HG03558 (cell line): ENCODE measurements at regions not wholly inside any gene's neighbourhood (a gene's known extent, or its start where the extent isn't known, plus 50 kb on each side); places are given as distances from the start of the nearest gene placed in this dataset.

Experiments
- ATAC-seq: cut with Tn5 transposase; IDR thresholded peaks from one replicate; pipeline ENCODE4 v1.9.1; 2021; ENCODE audit warnings: moderate number of reproducible peaks; ENCODE audit not compliant: unreplicated experiment; ENCODE audit errors: extremely low read depth

DNA sequence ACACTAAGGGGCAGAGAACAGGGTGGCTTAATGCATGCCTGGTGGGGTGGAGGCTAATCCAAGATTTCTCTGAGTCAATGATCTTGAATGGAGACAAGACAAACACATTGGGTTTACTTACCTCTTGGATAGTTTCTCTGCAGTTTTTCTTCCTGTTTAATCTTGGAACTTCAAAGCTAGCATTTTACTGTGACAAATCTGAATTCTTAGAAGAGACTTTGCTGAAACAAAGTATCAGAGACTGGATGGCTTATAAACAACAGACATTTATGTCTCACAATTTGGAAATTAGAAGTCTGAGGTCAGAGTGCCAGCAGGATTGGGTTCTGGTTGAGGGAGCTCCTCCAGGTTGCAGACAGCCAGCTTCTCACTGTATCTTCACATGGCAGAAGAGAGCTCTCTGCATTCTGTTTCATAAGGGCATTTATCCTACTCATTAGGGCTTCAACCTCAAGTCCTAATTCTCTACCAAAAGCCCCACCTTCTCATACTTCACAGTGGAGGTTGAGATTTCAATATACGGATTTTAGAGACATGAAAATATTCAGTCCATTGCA lies 921.8 kb downstream of the VRK1 start:
- ATAC-seq = no peak

GRCh38 chr14:97719931-97720330 lies 922.7 kb downstream of the VRK1 start:
- ATAC-seq = no peak

GRCh38 chr14:97723351-97723750 lies 926.2 kb downstream of the VRK1 start:
- ATAC-seq = no peak

- no peak for ATAC-seq
Measured at GRCh38 chr14:97723819-97724218, 926.6 kb downstream of the VRK1 start.

DNA sequence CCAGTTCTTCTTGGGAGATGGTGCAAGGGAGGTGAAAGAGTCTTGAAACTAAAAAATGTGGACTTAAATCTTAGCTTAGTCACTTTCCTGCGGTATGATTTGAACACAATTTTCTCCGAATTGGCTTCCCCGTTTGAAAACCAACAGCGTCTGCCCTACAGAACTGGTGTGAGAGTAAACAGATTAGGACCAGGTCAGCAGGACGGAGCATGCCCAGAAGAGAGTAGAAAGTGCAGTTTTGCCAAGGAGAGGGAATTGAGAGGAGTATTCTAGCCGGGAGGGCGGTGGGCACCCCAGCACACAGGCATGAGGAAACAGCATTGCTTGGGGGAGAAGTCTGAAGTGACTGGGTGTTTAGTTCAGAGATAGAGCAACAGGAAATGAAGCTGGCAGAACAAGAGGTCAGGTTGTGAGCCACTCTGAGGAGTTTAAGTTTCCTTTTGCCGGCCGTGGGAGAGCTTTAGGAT lies 927.1 kb downstream of the VRK1 start:
- no peak for ATAC-seq

DNA sequence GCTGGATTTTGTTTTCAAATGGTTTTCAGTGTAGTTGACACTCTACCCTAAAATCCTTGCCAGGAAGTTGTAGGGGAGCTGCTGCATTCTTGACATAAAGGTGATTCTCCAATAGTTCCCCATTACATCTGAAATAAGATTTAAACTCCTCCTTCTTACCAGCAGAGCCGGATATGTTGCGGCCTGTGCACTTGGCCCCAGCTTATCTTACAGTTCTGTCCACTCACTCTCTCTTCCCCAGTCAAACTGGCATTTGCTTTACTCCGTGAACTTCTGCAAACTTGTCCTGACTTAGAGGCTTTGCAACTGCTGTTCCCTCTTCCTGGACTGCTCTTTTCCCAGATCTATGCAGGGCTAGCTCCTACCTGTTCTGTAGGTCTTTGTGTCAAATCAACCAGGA lies 929.5 kb downstream of the VRK1 start:
- ATAC-seq = no peak

GRCh38 chr14:97730706-97731105 lies 933.5 kb downstream of the VRK1 start:
- ATAC-seq = no peak

DNA sequence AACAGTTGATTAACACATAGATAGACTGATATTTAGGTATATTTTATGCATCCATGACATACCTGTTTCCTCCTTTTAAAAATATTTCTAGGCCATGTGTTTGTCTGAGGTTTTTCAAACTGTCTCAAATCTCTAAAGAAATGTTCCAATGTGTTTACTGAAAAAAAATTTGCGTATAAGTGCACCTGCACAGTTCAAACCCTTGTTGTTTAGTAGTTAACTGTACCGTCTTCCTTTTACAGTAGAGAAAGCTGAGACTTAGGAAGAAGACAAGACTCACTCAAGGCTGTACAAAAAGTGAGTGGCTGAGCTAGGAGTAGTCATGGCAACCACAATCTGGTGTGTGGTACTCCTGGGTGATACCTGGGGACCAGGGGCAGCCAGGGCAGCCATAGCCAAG lies 934.6 kb downstream of the VRK1 start:
- no peak for ATAC-seq

- no peak for ATAC-seq
Measured at GRCh38 chr14:97747316-97747715, 950.1 kb downstream of the VRK1 start.

DNA sequence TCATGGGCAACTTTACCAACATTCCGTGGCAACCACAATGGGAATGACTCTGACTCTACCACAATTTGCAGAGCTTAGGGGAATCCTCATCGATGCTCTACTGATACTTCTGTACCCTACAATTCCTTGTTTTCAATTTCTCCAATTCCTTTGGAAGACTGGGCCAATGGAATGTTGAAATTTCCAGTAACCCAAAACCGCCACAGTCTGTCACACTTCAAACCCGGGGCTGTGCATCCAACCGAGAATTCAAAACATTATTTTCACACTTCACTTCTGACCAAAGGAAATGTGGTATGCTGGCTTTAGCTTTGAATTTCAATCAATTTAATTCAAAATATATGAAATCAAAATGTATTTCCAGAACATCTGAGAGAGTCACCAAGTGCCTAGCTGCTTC lies 951.4 kb downstream of the VRK1 start:
- ATAC-seq = no peak

- no peak for ATAC-seq
Measured at GRCh38 chr14:97757491-97757890, 960.3 kb downstream of the VRK1 start.

- no peak for ATAC-seq
Measured at GRCh38 chr14:97760050-97760449, 962.9 kb downstream of the VRK1 start.

DNA sequence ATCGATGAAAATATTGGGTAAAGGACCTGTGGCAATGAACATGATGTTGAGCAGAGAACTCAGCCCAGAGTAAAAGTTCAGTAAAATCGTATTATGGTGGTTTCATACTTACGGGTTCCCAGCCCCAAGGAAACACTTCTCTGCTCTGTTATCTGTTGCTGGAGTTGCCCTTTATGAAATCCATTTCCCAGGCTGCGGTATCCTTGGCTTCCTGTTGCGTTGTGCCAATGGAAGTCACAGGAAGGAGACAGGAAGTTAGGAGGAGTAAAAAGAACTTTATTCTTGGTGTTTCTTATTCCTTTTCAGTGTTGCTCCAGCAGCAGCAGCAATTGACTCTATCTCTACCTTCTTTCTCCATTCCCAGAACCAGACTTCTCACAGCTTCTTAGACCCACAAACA lies 965.2 kb downstream of the VRK1 start:
- ATAC-seq = no peak

- no peak for ATAC-seq
Measured at GRCh38 chr14:97771340-97772045, 974.3 kb downstream of the VRK1 start.

GRCh38 chr14:97773598-97773997 lies 976.4 kb downstream of the VRK1 start:
- no peak for ATAC-seq

DNA sequence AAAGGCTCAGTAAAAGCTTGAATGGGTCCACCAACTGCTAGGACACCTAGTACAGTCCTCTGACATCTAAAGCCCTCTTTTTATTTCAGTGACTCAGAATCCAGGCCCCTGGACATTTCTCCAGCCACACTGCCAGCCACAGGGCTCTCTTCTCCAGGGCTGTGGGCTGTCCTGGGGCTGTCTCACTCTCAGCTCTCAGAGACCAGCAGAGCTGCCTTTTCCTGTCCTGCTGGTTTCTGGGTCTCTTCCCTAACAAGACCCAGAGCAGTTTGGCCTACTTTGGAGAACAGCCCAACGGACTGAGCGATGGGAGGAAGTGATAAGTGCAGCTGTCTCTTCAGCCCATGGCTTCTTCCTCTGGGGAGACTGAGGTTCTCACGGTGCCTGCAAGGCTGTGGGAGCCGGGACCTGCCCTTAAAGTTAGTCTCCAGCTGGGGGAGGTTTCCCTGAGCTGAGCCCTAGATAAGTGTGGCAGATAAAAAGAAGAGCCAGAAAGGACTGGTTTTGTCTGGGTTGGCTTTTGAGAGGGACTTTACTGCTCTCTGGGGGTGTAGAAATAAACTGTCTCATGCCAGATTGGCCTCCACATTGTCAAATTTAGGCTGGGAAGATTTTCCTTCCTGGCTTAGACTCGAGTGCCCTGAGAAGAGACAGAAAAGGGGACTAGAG lies 979.8 kb downstream of the VRK1 start:
- no peak for ATAC-seq

DNA sequence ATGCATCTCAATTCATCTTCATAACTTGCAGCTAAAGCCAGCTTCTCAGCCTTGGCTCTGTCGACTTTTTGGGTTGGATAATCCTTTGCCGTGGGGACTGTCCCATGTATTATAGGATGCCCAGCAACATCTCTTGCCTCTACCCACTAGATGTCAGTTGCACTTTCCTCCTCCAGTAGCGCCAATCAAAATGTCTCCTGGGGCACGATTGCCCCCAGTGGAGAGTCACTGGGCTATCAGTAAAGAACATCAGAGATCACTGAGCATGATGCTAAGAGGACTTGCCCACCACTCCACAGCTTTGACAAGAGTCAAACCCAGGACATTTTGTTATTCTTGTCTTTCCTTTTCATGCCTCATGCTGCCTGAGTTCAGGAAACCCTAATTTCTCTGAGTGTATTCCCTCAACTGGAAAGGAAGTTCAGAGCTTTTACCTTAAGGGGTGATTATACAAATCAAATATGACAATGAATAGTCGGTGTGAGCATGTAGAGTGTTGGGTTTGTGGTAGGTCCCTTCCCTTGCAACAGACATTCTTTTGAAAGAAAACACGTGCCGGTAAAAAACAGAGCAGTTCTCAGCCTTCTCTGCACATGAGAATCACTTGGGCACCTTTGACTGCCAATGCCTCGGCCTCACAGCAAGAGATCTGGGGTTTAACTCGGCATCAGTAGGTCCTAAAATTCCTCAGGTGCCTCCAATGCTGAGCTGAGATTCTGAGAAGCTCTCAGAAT lies 980.6 kb downstream of the VRK1 start:
- ATAC-seq = no peak

- ATAC-seq = no peak
Measured at GRCh38 chr14:97779140-97779539, 982.0 kb downstream of the VRK1 start.

GRCh38 chr14:97780804-97781203 lies 983.6 kb downstream of the VRK1 start:
- no peak for ATAC-seq

DNA sequence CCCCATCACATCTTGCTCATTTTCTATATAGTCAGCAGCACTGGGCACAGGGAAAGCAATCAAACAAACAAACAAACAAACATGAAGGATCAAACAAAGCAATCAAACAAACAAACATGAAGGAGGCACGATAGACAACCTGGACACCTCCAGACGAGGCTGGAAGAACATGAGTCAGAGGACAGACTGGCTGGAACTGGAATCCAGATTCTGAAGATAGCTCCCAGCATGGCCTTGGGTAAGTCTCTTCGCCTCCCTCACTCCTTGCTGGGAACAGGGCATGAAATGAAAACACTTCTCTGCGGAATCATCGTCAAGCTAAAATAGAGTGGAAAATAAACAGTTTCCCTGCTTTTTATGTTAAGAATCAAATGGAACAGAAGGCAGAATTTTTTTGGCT lies 984.8 kb downstream of the VRK1 start:
- ATAC-seq = no peak

DNA sequence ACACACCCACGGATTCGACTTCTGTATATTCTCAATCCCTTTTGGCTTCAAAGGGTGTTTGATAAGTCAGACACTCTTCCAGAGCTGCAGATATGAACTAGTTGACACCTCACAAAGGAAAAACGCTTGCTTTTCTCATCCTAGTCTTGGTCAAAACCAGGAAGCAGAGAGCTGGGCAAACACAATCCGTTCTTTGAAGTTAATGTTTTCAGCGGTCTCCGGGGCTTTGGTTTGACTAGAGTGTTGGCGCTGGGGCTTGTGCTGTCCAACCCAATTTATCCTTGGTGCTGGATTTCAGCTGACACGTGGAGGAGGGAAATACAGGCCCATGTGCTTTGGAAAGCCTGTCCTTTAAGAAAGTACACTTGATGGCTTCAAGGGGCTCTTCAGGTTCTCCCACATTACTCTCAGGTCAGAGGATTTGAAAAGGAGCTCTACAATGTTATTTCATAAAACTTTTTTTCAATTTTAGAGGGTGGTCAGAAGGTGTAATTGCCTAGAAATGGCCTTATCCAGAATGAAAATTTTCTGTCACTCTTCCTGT lies 985.8 kb downstream of the VRK1 start:
- ATAC-seq = no peak
